Cardiac muscle cell (in vitro differentiated cells and primary cell): ENCODE measurements at regions not wholly inside any gene's neighbourhood (a gene's known extent, or its start where the extent isn't known, plus 50 kb on each side); places are given as distances from the start of the nearest gene placed in this dataset.

ENCODE experiments used
- DNase-seq, 2 donors: peaks; one replicate each; pipeline versions ENCODE4 v3.0.0 to v3.0.0-alpha.2; 2010 to 2017; ENCODE audit warnings: low read depth in 1 of 2, low spot score in 1 of 2
- H3K27ac ChIP-seq: fragments of 200-600 bp; sonication (generic); 2 replicates; pipeline ENCODE4 v1.5.1; 2016
- H3K27me3 ChIP-seq: fragments of 200-600 bp; sonication (generic); 2 replicates; pipeline ENCODE4 v1.6.0; 2016; ENCODE audit warnings: control low read depth
- H3K36me3 ChIP-seq: fragments of 200-600 bp; sonication (generic); 2 replicates; pipeline ENCODE4 v1.5.1; 2016; ENCODE audit warnings: control low read depth
- H3K4me1 ChIP-seq: fragments of 200-600 bp; sonication (generic); 2 replicates; pipeline ENCODE4 v1.8.1; 2017; ENCODE audit warnings: low read depth, mild to moderate bottlenecking, mixed run types
- H3K4me3 ChIP-seq: fragments of 200-600 bp; sonication (generic); 2 replicates; pipeline ENCODE4 v1.5.1; 2016; ENCODE audit warnings: mild to moderate bottlenecking
- H3K9me3 ChIP-seq: fragments of 200-600 bp; sonication (generic); 2 replicates; pipeline ENCODE4 v1.5.1; 2017; ENCODE audit warnings: low read depth, mild to moderate bottlenecking, control low read depth
- CTCF ChIP-seq: IDR thresholded peaks from 2 replicates; pipeline ENCODE4 v1.5.1; 2012; ENCODE audit warnings: low read depth, mild to moderate bottlenecking, low read length

DNA sequence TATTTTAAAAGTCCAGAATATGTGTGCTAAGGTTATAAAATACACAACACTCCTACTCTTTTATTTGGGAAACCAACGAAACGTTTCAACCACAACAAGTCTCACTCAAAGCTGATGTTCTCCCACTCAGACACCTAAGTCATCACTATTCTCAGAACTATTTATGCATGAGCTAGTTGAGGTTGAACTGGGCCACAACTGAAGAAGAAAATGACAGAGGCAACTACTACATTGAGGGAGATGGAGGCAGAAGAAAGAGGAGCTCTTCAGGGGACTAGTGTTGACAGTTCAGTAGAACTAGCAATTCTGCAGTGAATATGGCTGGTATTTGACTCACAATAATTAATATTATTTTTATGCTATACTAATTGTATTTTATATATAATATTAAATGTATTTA is 198.2 kb downstream of the SEC16B start:
- no peaks in the 10 kb centered on the region for H3K4me1 ChIP-seq
- no peaks in the 10 kb centered on the region for H3K27me3 ChIP-seq
- H3K36me3 ChIP-seq: no peaks in the 10 kb centered on the region
- H3K4me3 ChIP-seq: no peak overlapping the region
- TF ChIP-seq CTCF: no peak
- no peaks in the 10 kb centered on the region for H3K9me3 ChIP-seq
- no peak overlapping the region for H3K27ac ChIP-seq
- no peak for DNase-seq

DNA sequence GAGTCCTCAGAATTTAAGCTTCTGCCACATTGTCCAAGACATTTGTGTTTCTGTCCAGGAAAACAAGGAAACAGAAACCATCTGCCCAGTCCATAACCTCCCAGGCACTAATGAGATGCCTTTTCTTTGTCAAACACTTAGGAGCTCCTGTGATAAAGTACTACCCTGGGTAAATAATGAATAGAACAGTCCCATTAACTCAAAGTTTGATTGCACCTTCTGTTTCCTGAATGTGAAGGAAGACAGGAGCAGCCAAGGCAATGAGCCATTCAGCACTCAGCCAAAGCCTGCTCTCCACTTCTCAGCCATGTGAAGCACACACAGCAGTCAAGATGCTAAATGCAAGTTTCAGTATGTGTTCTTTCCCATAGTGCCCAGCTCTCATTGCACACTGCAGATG is 199.8 kb downstream of the SEC16B start:
- no peak for DNase-seq
- Histone ChIP-seq H3K27ac (no peak overlapping the region), H3K27me3 (no peaks in the 10 kb centered on the region), H3K4me3 (no peak overlapping the region), H3K9me3 (no peaks in the 10 kb centered on the region), H3K4me1 (no peaks in the 10 kb centered on the region), H3K36me3 (no peaks in the 10 kb centered on the region)
- no peak for TF ChIP-seq CTCF

GRCh38 chr1:177755851-177756560 is 213.9 kb downstream of the SEC16B start:
- Histone ChIP-seq H3K27me3 (no peaks in the 10 kb centered on the region), H3K4me1 (no peaks in the 10 kb centered on the region), H3K36me3 (no peaks in the 10 kb centered on the region), H3K4me3 (no peak overlapping the region), H3K27ac (no peak overlapping the region), H3K9me3 (no peaks in the 10 kb centered on the region)
- DNase-seq: no peak
- no peak for TF ChIP-seq CTCF

DNA sequence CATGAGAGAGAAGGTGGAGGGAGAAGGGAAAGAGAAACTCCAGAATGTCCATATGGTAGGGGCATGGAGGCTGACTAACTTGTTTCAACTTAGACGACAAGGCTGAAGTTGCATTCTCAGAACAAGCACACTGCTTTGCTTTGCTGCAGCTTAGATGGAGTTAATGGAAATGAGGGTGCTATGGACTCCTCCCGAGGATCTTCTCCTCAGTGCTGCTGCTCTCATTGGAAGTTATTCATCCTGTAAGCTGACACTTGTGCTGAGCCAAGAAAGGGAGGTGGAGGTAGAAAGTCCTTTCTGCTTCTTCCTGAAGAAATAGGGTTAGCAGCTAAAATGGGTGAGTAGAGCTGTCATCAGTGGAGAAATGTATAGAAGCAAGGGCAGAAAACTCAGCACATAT is 215.3 kb downstream of the SEC16B start:
- no peaks in the 10 kb centered on the region for H3K9me3 ChIP-seq
- no peaks in the 10 kb centered on the region for H3K27me3 ChIP-seq
- no peak overlapping the region for H3K27ac ChIP-seq
- no peak for TF ChIP-seq CTCF
- no peaks in the 10 kb centered on the region for H3K4me1 ChIP-seq
- H3K4me3 ChIP-seq: no peak overlapping the region
- DNase-seq: no peak
- no peaks in the 10 kb centered on the region for H3K36me3 ChIP-seq

DNA sequence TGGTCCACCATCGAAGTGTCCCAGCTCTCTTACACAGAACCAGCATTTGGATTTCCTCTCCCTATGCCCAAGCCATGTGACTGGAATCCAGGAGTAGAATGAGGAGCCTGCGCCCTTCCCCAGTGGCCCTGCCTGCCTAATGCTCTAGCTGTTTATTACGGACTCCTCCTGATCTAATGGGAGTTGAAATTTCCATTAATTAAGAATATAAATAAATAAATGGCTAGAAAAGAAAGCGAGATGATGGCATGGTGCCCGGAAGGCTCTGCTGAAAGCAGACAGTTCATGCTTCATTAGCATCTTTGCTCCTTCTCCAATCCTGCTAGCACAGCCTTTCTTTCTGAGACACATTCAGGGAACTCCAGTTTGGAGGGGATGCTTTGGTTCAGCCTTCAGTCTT is 216.2 kb downstream of the SEC16B start:
- no peak for DNase-seq
- H3K9me3 ChIP-seq: no peaks in the 10 kb centered on the region
- no peak overlapping the region for H3K27ac ChIP-seq
- no peaks in the 10 kb centered on the region for H3K27me3 ChIP-seq
- H3K4me1 ChIP-seq: no peaks in the 10 kb centered on the region
- no peaks in the 10 kb centered on the region for H3K36me3 ChIP-seq
- no peak for TF ChIP-seq CTCF
- H3K4me3 ChIP-seq: no peak overlapping the region
